ENCODE measurements at regions not wholly inside any gene's neighbourhood (a gene's known extent, or its start where the extent isn't known, plus 50 kb on each side); places are given as distances from the start of the nearest gene placed in this dataset.

GRCh38 chr11:15519911-15520310 lies 405.2 kb downstream of the INSC start:
- TF ChIP-seq, protein P1, sequence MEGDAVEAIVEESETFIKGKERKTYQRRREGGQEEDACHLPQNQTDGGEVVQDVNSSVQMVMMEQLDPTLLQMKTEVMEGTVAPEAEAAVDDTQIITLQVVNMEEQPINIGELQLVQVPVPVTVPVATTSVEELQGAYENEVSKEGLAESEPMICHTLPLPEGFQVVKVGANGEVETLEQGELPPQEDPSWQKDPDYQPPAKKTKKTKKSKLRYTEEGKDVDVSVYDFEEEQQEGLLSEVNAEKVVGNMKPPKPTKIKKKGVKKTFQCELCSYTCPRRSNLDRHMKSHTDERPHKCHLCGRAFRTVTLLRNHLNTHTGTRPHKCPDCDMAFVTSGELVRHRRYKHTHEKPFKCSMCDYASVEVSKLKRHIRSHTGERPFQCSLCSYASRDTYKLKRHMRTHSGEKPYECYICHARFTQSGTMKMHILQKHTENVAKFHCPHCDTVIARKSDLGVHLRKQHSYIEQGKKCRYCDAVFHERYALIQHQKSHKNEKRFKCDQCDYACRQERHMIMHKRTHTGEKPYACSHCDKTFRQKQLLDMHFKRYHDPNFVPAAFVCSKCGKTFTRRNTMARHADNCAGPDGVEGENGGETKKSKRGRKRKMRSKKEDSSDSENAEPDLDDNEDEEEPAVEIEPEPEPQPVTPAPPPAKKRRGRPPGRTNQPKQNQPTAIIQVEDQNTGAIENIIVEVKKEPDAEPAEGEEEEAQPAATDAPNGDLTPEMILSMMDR (IDR thresholded peaks at IDR 0.05; ENCODE audit: insufficient read depth, low read length, missing control alignments): no peak
- ChIA-PET POLR2A (no interaction called here), CTCF (no interaction called here)
- H3K4me3 ChIP-seq (ENCODE audit: low read depth, low read length): no peak overlapping the region
- DNase-seq (ENCODE audit: low read depth, low spot score): no peak

DNA sequence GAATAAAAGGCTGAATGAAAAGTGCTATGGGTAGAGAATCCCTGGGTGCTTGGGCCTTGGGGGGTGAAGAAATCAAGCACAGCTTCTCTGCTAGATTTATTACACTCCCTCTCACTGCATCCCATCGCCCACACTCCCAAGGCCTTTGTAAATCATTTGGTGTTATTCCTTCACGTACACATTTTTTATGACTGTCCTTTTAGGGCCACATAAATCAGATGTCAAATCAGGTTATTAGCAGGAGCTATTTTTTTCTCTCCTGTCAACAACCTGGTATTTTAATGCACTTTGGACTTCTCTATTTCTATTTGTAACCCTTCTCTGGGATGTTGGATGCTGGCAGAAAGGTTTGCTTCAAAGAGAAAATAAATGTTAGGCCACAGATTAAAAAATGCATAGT lies 408.8 kb downstream of the INSC start:
- DNase-seq (ENCODE audit: low read depth, low spot score): no peak
- POLR2A ChIA-PET: no interaction called here
- TF ChIP-seq, protein P1 (IDR thresholded peaks at IDR 0.05; ENCODE audit: insufficient read depth, low read length, missing control alignments): no peak
- CTCF ChIA-PET: no interaction called here
- H3K4me3 ChIP-seq (ENCODE audit: low read depth, low read length): no peak overlapping the region

- CTCF ChIA-PET: no interaction called here
- POLR2A ChIA-PET: no interaction called here
- H3K4me3 ChIP-seq (ENCODE audit: low read depth, low read length): no peak overlapping the region
- TF ChIP-seq, protein P1 (IDR thresholded peaks at IDR 0.05; ENCODE audit: insufficient read depth, low read length, missing control alignments): no peak
- no peak for DNase-seq (ENCODE audit: low read depth, low spot score)
These were observed 410.9 kb downstream of the INSC start for GRCh38 chr11:15525582-15525981.

DNA sequence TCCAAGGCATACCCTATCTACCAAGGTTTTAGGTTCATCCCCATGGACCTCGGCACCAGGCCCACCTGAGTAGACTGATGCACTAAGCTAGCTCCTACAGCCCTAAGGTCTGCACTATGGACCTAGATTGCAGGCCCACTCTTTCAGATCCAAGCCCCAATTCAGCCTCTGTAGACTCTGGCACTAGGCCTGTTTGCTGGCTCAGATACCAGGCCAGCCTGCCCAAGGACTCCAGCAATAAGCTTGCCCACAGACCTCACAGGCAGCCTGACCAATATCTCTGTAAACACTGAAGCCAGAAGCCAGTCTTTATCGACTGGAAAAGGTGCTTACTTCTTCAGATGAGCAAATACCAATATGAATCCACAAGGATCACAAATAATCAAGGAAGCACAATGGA lies 411.3 kb downstream of the INSC start:
- no peak overlapping the region for H3K4me3 ChIP-seq (ENCODE audit: low read depth, low read length)
- DNase-seq (ENCODE audit: low read depth, low spot score): no peak
- POLR2A ChIA-PET: no interaction called here
- CTCF ChIA-PET: no interaction called here
- TF ChIP-seq, protein P1 (IDR thresholded peaks at IDR 0.05; ENCODE audit: insufficient read depth, low read length, missing control alignments): no peak

- DNase-seq (ENCODE audit: low read depth, low spot score): no peak
- TF ChIP-seq, protein P1 (IDR thresholded peaks at IDR 0.05; ENCODE audit: insufficient read depth, low read length, missing control alignments): no peak
- ChIA-PET CTCF (no interaction called here), POLR2A (no interaction called here)
- no peak overlapping the region for H3K4me3 ChIP-seq (ENCODE audit: low read depth, low read length)
These were observed 412.2 kb downstream of the INSC start for GRCh38 chr11:15526859-15527450.

GRCh38 chr11:15532432-15532831 lies 417.7 kb downstream of the INSC start:
- DNase-seq (ENCODE audit: low read depth, low spot score): no peak
- CTCF ChIA-PET: no interaction called here
- TF ChIP-seq, protein P1 (IDR thresholded peaks at IDR 0.05; ENCODE audit: insufficient read depth, low read length, missing control alignments): no peak
- no peak overlapping the region for H3K4me3 ChIP-seq (ENCODE audit: low read depth, low read length)
- POLR2A ChIA-PET: no interaction called here
